Left ventricle myocardium inferior (tissue), 1 donor: ENCODE measurements at regions not wholly inside any gene's neighbourhood (a gene's known extent, or its start where the extent isn't known, plus 50 kb on each side); places are given as distances from the start of the nearest gene placed in this dataset.
"Not testable (repeated sequence)": the region's sequence is repeated elsewhere in the genome, so short reads cannot be mapped to it uniquely, and the experiment has no call there.

Experiments used
- DNase-seq: peaks from one replicate; pipeline ENCODE4 v3.0.0-alpha.2; 2020
- H3K27ac ChIP-seq: fragments of 200-600 bp; replicated peaks from 2 replicates; pipeline ENCODE4 v1.8.0; 2021
- H3K27me3 ChIP-seq: fragments of 200-600 bp; 2 replicates; pipeline ENCODE4 v1.8.0; 2021; ENCODE audit warnings: low read depth
- H3K36me3 ChIP-seq: fragments of 200-600 bp; 2 replicates; pipeline ENCODE4 v1.8.0; 2021
- H3K4me1 ChIP-seq: fragments of 200-600 bp; 2 replicates; pipeline ENCODE4 v1.8.0; 2021
- H3K4me3 ChIP-seq: fragments of 200-600 bp; 2 replicates; pipeline ENCODE4 v1.8.0; 2021; ENCODE audit warnings: mild to moderate bottlenecking, moderate library complexity
- H3K9me3 ChIP-seq: fragments of 200-600 bp; replicated peaks from 2 replicates; pipeline ENCODE4 v1.8.0; 2021
- CTCF ChIP-seq: fragments of 200-600 bp; IDR thresholded peaks from 2 replicates; pipeline ENCODE4 v1.8.0; 2021; ENCODE audit warnings: antibody characterized with exemption, mild to moderate bottlenecking, borderline replicate concordance
- intact Hi-C: fragments of 100-400 bp; cut with micrococcal nuclease; formaldehyde crosslinking; loops from one replicate; pipeline ENCODE4 v1.11.0; 2022
- donor health status: DM: no; HTN: yes; CAD: no; lungs with severe emphysema.

DNA sequence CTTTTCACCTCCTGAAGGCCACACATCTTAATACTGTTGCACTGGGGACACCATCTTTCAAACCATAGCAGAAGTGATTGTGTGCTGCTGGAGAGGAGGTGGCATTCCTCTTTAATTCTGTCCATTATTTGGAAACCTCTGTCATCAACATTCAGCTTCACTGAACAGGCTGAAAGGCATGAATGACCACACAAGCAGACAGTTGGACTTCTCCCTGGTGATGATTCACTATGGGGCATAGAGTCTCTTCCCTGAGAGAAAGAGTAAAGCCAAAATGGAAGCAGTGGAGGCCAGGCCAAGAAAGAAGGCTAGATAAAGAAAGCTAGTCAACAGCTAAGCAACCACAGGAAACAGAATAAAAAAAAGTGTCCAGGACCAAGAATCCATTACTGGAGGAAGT, 113.1 kb upstream of the VSTM2A start:
- H3K27ac ChIP-seq: no peak overlapping the region
- no peak overlapping the region for H3K4me3 ChIP-seq
- TF ChIP-seq CTCF: no peak
- intact Hi-C loops: no loop called here
- H3K4me1 ChIP-seq: no peaks in the 10 kb centered on the region
- peaks cover 8% of the 10 kb centered on the region for H3K9me3 ChIP-seq
- no peaks in the 10 kb centered on the region for H3K36me3 ChIP-seq
- H3K27me3 ChIP-seq: no peaks in the 10 kb centered on the region
- no peak for DNase-seq

DNA sequence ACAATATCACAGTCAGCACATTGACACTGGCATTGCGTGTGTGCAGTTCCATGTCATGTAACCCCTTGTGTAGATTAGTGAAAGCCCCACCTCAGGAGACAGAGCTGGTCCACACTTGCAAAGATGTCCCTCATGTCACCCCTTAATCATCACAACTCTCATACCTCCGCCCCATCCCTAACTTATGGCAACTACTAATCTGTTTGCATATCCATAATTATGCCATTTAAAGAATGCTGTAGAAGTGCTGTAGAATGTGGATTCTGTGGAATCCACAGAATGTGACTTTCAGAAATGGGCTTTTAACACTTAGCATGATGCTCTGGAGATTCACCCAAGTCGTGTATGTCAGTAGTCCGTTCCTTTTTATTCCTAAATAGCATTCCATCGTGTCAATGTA, 102.8 kb upstream of the VSTM2A start:
- Histone ChIP-seq H3K9me3 (peaks cover 31% of the 10 kb centered on the region), H3K4me3 (no peak overlapping the region), H3K27ac (no peak overlapping the region), H3K36me3 (no peaks in the 10 kb centered on the region), H3K27me3 (no peaks in the 10 kb centered on the region), H3K4me1 (no peaks in the 10 kb centered on the region)
- DNase-seq: no peak
- TF ChIP-seq CTCF: no peak
- intact Hi-C loops: no loop called here

DNA sequence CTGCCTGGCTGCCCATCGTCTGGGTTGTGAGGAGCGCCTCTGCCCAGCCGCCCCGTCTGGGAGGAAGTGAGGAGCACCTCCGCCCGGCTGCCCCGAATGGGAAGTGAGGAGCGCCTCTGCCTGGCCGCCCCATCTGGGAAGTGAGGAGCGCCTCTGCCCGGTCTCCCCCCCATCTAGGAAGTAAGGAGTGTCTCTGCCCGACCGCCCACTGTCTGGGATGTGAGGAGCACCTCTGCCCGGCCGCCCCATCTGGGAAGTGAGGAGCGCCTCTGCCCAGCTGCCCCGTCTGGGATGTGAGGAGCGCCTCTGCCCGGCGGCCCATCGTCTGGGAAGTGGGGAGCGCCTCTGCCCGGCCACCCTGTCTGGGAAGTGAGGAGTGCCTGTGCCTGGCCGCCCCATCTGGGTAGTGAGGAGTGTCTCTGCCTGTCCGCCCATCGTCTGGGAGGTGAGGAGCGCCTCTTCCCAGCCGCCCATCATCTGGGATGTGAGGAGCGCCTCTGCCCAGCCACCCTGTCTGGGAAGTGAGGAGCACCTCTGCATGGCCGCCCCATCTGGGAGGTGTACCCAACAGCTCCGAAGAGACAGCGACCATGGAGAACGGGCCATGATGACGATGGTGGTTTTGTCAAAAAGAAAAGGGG, 98.0 kb upstream of the VSTM2A start:
- intact Hi-C loops, H3K27ac ChIP-seq, H3K36me3 ChIP-seq, H3K27me3 ChIP-seq, H3K4me3 ChIP-seq, H3K4me1 ChIP-seq, DNase-seq: not testable (repeated sequence)
- peaks cover 23% of the 10 kb centered on the region for H3K9me3 ChIP-seq

GRCh38 chr7:54453168-54453567, 89.0 kb upstream of the VSTM2A start:
- intact Hi-C loops, DNase-seq, H3K36me3 ChIP-seq, H3K27ac ChIP-seq, H3K4me3 ChIP-seq, H3K27me3 ChIP-seq, H3K4me1 ChIP-seq: not testable (repeated sequence)
- peaks cover 49% of the 10 kb centered on the region for H3K9me3 ChIP-seq

DNA sequence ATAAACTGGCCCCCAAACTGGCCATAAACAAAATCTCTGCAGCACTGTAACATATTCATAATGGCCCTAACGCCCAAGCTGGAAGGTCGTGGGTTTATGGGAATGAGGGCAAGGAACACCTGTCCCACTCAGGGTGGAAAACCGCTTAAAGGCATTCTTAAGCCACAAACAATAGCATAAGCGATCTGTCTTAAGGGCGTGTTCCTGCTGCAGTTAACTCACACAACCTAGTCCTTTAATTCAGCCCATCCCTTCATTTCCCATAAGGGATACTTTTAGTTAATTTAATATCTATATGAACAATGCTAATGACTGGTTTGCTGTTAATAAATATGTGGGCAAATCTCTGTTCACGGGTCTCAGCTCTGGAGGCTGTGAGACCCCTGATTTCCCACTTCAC, 87.5 kb upstream of the VSTM2A start:
- H3K27ac ChIP-seq, H3K4me1 ChIP-seq, DNase-seq, intact Hi-C loops, H3K36me3 ChIP-seq, H3K4me3 ChIP-seq, H3K27me3 ChIP-seq: not testable (repeated sequence)
- peaks cover 54% of the 10 kb centered on the region for H3K9me3 ChIP-seq

- Histone ChIP-seq H3K4me3 (no peak overlapping the region), H3K36me3 (no peaks in the 10 kb centered on the region), H3K27ac (no peak overlapping the region), H3K9me3 (peaks cover 6% of the 10 kb centered on the region), H3K27me3 (no peaks in the 10 kb centered on the region), H3K4me1 (no peaks in the 10 kb centered on the region)
- TF ChIP-seq CTCF: no peak
- intact Hi-C loops: no loop called here
- DNase-seq: no peak
Observed at GRCh38 chr7:54465095-54465494, 77.1 kb upstream of the VSTM2A start.

GRCh38 chr7:54469740-54470139, 72.4 kb upstream of the VSTM2A start:
- intact Hi-C loops: no loop called here
- H3K4me1 ChIP-seq: no peaks in the 10 kb centered on the region
- DNase-seq: no peak

More at GRCh38 chr7:54469740-54470139, 72.4 kb upstream of the VSTM2A start:
- Histone ChIP-seq H3K36me3 (no peaks in the 10 kb centered on the region), H3K9me3 (peaks cover 21% of the 10 kb centered on the region), H3K27ac (no peak overlapping the region), H3K4me3 (no peak overlapping the region), H3K27me3 (no peaks in the 10 kb centered on the region)
- no peak for TF ChIP-seq CTCF
